Left ventricle myocardium inferior (tissue), 1 donor: ENCODE measurements at regions not wholly inside any gene's neighbourhood (a gene's known extent, or its start where the extent isn't known, plus 50 kb on each side); places are given as distances from the start of the nearest gene placed in this dataset.
A peak's percentile ranks its signal among the peaks of the same experiment; 100 is the strongest.

Experiments used
- DNase-seq: peaks from one replicate; pipeline ENCODE4 v3.0.0-alpha.2; 2020
- H3K27ac ChIP-seq: fragments of 200-600 bp; replicated peaks from 2 replicates; pipeline ENCODE4 v1.8.0; 2021
- H3K27me3 ChIP-seq: fragments of 200-600 bp; 2 replicates; pipeline ENCODE4 v1.8.0; 2021; ENCODE audit warnings: low read depth
- H3K36me3 ChIP-seq: fragments of 200-600 bp; 2 replicates; pipeline ENCODE4 v1.8.0; 2021
- H3K4me1 ChIP-seq: fragments of 200-600 bp; 2 replicates; pipeline ENCODE4 v1.8.0; 2021
- H3K4me3 ChIP-seq: fragments of 200-600 bp; 2 replicates; pipeline ENCODE4 v1.8.0; 2021; ENCODE audit warnings: mild to moderate bottlenecking, moderate library complexity
- H3K9me3 ChIP-seq: fragments of 200-600 bp; replicated peaks from 2 replicates; pipeline ENCODE4 v1.8.0; 2021
- CTCF ChIP-seq: fragments of 200-600 bp; IDR thresholded peaks from 2 replicates; pipeline ENCODE4 v1.8.0; 2021; ENCODE audit warnings: antibody characterized with exemption, mild to moderate bottlenecking, borderline replicate concordance
- intact Hi-C: fragments of 100-400 bp; cut with micrococcal nuclease; formaldehyde crosslinking; loops from one replicate; pipeline ENCODE4 v1.11.0; 2022
- donor health status: DM: no; HTN: yes; CAD: no; lungs with severe emphysema.

DNA sequence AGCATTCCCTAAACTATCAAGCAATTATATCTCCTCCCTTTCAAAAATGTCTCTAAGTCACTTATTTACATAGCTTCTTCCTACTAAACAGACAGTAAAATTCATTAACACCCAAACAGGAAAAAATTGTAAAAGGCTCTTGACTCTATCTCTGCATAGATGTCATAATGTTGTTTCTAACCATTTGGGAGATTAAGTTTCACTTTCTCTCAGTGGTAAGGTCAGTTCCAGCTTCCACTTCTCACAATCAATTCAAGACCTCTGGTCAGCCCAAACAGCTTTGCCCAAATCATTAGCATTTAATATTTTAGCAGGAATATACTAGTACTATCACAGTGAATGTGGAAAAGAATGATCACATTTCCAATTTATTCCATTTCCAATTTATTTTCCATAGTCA, 374.3 kb upstream of the MC4R start:
- Histone ChIP-seq H3K27me3 (no peaks in the 10 kb centered on the region), H3K9me3 (no peaks in the 10 kb centered on the region), H3K4me1 (peaks cover 23% of the 10 kb centered on the region), H3K4me3 (no peak overlapping the region), H3K27ac (peak overlapping the region; percentile 3), H3K36me3 (no peaks in the 10 kb centered on the region)
- DNase-seq: no peak
- intact Hi-C loops: no loop called here
- TF ChIP-seq CTCF: no peak

GRCh38 chr18:60753753-60754152, 381.2 kb upstream of the MC4R start:
- DNase-seq: no peak
- no peak for TF ChIP-seq CTCF
- intact Hi-C loops: no loop called here
- H3K9me3 ChIP-seq: no peaks in the 10 kb centered on the region
- H3K27ac ChIP-seq: peak overlapping the region; percentile 37
- no peaks in the 10 kb centered on the region for H3K36me3 ChIP-seq
- H3K4me1 ChIP-seq: no peaks in the 10 kb centered on the region
- no peak overlapping the region for H3K4me3 ChIP-seq
- H3K27me3 ChIP-seq: no peaks in the 10 kb centered on the region

GRCh38 chr18:60754413-60755009, 381.9 kb upstream of the MC4R start:
- Histone ChIP-seq H3K4me1 (no peaks in the 10 kb centered on the region), H3K9me3 (no peaks in the 10 kb centered on the region), H3K36me3 (no peaks in the 10 kb centered on the region), H3K4me3 (no peak overlapping the region), H3K27ac (peak overlapping the region; percentile 37), H3K27me3 (no peaks in the 10 kb centered on the region)
- intact Hi-C loops: no loop called here
- TF ChIP-seq CTCF: no peak
- no peak for DNase-seq

DNA sequence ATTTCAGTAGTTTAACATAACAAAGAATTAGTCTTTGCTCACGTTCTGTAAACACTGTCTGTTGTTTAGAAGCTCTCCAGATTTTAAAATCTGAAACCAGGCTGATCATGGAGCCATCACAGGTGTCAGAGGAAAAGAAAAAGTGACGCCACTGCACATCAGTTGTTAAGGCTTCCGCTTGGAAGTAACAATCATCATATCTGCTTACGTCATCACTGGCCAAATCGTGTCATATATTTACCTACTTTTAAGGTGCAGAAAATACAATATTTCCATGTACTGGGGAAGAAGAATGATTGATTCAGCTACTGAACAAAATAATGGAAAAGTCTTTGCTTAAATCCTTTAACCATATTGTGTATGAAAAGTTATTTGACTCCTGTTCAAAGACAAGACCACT, 382.6 kb upstream of the MC4R start:
- Histone ChIP-seq H3K4me3 (no peak overlapping the region), H3K36me3 (no peaks in the 10 kb centered on the region), H3K27me3 (no peaks in the 10 kb centered on the region), H3K9me3 (no peaks in the 10 kb centered on the region), H3K27ac (peak overlapping the region; percentile 37), H3K4me1 (no peaks in the 10 kb centered on the region)
- no peak for TF ChIP-seq CTCF
- no peak for DNase-seq
- intact Hi-C loops: no loop called here

- H3K36me3 ChIP-seq: no peaks in the 10 kb centered on the region
- intact Hi-C loops: no loop called here
- no peaks in the 10 kb centered on the region for H3K27me3 ChIP-seq
- TF ChIP-seq CTCF: no peak
- no peak overlapping the region for H3K4me3 ChIP-seq
- H3K27ac ChIP-seq: no peak overlapping the region
- peaks cover 29% of the 10 kb centered on the region for H3K9me3 ChIP-seq
- no peak for DNase-seq
- no peaks in the 10 kb centered on the region for H3K4me1 ChIP-seq
Measured at GRCh38 chr18:60775978-60776377, 403.4 kb upstream of the MC4R start.
